ENCODE measurements at regions not wholly inside any gene's neighbourhood (a gene's known extent, or its start where the extent isn't known, plus 50 kb on each side); places are given as distances from the start of the nearest gene placed in this dataset.
"Not testable (repeated sequence)": the region's sequence is repeated elsewhere in the genome, so short reads cannot be mapped to it uniquely, and the experiment has no call there.

GRCh38 chr12:27133022-27133590 lies 50.7 kb upstream of the C12orf71 start:
- DNase-seq: no peak

GRCh38 chr12:27140478-27140969 lies 58.1 kb upstream of the C12orf71 start:
- no peak for DNase-seq

GRCh38 chr12:27142101-27142721 lies 59.8 kb upstream of the C12orf71 start:
- DNase-seq: peak; percentile 46

GRCh38 chr12:27143256-27144069 lies 61.1 kb upstream of the C12orf71 start:
- DNase-seq: no peak

GRCh38 chr12:27145725-27146124 lies 63.3 kb upstream of the C12orf71 start:
- DNase-seq: not testable (repeated sequence)

- DNase-seq: no peak
These were observed 66.0 kb upstream of the C12orf71 start for GRCh38 chr12:27148373-27148772.

- DNase-seq: no peak
These were observed 66.4 kb upstream of the C12orf71 start for GRCh38 chr12:27148791-27149190.

GRCh38 chr12:27151479-27151878 lies 69.1 kb upstream of the C12orf71 start:
- no peak for DNase-seq

- DNase-seq: no peak
These were observed 75.9 kb upstream of the C12orf71 start for GRCh38 chr12:27158297-27158696.

GRCh38 chr12:27161458-27162228 lies 79.3 kb upstream of the C12orf71 start:
- no peak for DNase-seq

GRCh38 chr12:27162229-27162537 lies 79.8 kb upstream of the C12orf71 start:
- no peak for DNase-seq

GRCh38 chr12:27163048-27163715 lies 80.8 kb upstream of the C12orf71 start:
- DNase-seq: no peak

- no peak for DNase-seq
These were observed 80.2 kb upstream of the STK38L start for GRCh38 chr12:27163894-27164293.

- no peak for DNase-seq
These were observed 79.6 kb upstream of the STK38L start for GRCh38 chr12:27164330-27165040.

GRCh38 chr12:27165958-27166357 lies 78.1 kb upstream of the STK38L start:
- DNase-seq: not testable (repeated sequence)

GRCh38 chr12:27171494-27171893 lies 72.6 kb upstream of the STK38L start:
- not testable (repeated sequence) for DNase-seq

GRCh38 chr12:27176765-27177164 lies 67.3 kb upstream of the STK38L start:
- no peak for DNase-seq

- DNase-seq: no peak
These were observed 66.4 kb upstream of the STK38L start for GRCh38 chr12:27177706-27178105.

- DNase-seq: no peak
These were observed 65.8 kb upstream of the STK38L start for GRCh38 chr12:27178255-27178654.

GRCh38 chr12:27178723-27179399 lies 65.2 kb upstream of the STK38L start:
- DNase-seq: no peak

GRCh38 chr12:27179400-27180214 lies 64.5 kb upstream of the STK38L start:
- no peak for DNase-seq

Measured in NCI-H1105 (cell line).